HG02588 (cell line): ENCODE measurements at regions not wholly inside any gene's neighbourhood (a gene's known extent, or its start where the extent isn't known, plus 50 kb on each side); places are given as distances from the start of the nearest gene placed in this dataset.
"Not testable (repeated sequence)": the region's sequence is repeated elsewhere in the genome, so short reads cannot be mapped to it uniquely, and the experiment has no call there.

ENCODE experiments used
- ATAC-seq: cut with Tn5 transposase; IDR thresholded peaks from one replicate; pipeline ENCODE4 v1.9.1; 2021; ENCODE audit warnings: mild to moderate bottlenecking, moderate library complexity; ENCODE audit not compliant: unreplicated experiment

- ATAC-seq = no peak
Observed at GRCh38 chr2:122528061-122528460, 772.6 kb downstream of the TSN start.

- ATAC-seq = no peak
Observed at GRCh38 chr2:122528958-122529705, 773.7 kb downstream of the TSN start.

GRCh38 chr2:122530814-122531213 is 775.4 kb downstream of the TSN start:
- no peak for ATAC-seq

- no peak for ATAC-seq
Observed at GRCh38 chr2:122531290-122532071, 776.0 kb downstream of the TSN start.

- no peak for ATAC-seq
Observed at GRCh38 chr2:122532072-122532344, 776.6 kb downstream of the TSN start.

- ATAC-seq = no peak
Observed at GRCh38 chr2:122532481-122532880, 777.0 kb downstream of the TSN start.

- no peak for ATAC-seq
Observed at GRCh38 chr2:122535960-122536505, 780.6 kb downstream of the TSN start.

GRCh38 chr2:122539311-122539710 is 783.9 kb downstream of the TSN start:
- no peak for ATAC-seq

- no peak for ATAC-seq
Observed at GRCh38 chr2:122539920-122540319, 784.5 kb downstream of the TSN start.

GRCh38 chr2:122542236-122542635 is 786.8 kb downstream of the TSN start:
- ATAC-seq = no peak

- no peak for ATAC-seq
Observed at GRCh38 chr2:122542646-122543045, 787.2 kb downstream of the TSN start.

- ATAC-seq = no peak
Observed at GRCh38 chr2:122543815-122544214, 788.4 kb downstream of the TSN start.

- ATAC-seq = no peak
Observed at GRCh38 chr2:122545821-122546220, 790.4 kb downstream of the TSN start.

GRCh38 chr2:122562775-122563174 is 807.3 kb downstream of the TSN start:
- ATAC-seq = no peak

- ATAC-seq = no peak
Observed at GRCh38 chr2:122563781-122564180, 808.3 kb downstream of the TSN start.

GRCh38 chr2:122564843-122565242 is 809.4 kb downstream of the TSN start:
- ATAC-seq = no peak

GRCh38 chr2:122565364-122565763 is 809.9 kb downstream of the TSN start:
- ATAC-seq = no peak

- ATAC-seq = no peak
Observed at GRCh38 chr2:122570641-122571040, 815.2 kb downstream of the TSN start.

- ATAC-seq = not testable (repeated sequence)
Observed at GRCh38 chr2:122571471-122571870, 816.0 kb downstream of the TSN start.

GRCh38 chr2:122575076-122575475 is 819.6 kb downstream of the TSN start:
- no peak for ATAC-seq

GRCh38 chr2:122583159-122583917 is 827.9 kb downstream of the TSN start:
- ATAC-seq = no peak

GRCh38 chr2:122590524-122590923 is 835.1 kb downstream of the TSN start:
- no peak for ATAC-seq
